ENCODE measurements at regions not wholly inside any gene's neighbourhood (a gene's known extent, or its start where the extent isn't known, plus 50 kb on each side); places are given as distances from the start of the nearest gene placed in this dataset.

DNA sequence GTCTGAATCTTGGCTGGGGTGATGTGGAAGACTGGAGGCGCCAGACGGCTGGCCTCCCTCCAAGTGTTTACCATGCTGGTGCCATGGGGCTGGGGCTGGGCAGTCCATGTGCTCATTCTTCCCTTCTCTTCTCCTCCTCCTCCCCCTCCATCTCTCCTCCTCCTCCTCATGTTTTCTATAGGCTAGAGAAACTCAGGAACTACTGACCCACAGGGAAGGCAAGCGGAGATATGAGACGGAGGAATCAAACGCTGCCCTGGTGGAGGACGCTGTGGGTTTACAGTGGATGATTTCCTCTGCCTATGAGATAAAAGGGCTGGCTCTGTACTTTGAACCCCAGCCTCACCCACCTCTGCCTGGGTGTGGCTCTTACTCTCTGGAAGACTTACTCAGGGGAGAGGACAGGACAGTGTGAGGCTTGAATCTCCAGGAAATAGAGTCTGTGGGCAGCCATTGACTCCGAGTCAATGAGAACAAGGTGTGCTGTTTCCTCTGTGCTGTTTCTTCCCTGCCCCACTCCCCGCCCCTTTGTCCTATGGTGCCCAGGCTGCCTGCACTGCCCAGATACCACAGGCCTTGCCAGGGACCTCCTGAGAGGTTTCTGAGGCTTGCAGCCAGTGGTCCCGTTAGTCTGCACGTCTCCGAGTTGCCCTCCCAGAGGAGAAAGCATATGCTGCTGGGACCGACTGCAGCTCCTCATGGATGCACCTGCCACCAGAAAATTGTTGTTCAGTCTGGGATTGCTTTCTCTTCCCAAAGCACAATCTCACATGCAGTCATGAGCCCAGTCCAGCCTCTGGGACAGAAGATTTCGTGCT, 132.6 kb upstream of the ARHGAP5 start:
- no peak for DNase-seq

GRCh38 chr14:31945074-31945613, 132.0 kb upstream of the ARHGAP5 start:
- DNase-seq: no peak

DNA sequence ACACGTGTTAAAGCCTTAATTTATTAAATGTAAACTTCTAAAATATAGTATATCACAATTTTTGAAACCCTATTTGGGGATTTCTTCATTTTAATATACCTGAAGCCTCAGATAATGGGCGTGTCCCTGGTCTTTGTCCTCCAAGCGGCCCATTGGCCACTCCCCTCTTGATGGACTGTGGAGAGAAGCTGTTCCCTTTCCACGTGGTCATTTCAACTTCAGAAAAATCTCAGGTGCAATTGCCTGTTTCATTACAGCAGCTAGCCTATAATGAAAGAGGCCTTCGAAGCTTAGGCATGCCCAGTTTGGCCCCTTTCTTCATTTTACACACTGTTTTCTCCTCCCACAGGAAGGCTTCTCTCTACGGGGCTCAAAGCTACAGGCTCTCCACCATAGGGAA, 131.4 kb upstream of the ARHGAP5 start:
- DNase-seq: no peak

- DNase-seq: no peak
These were observed 130.0 kb upstream of the ARHGAP5 start for GRCh38 chr14:31947076-31947475.

- no peak for DNase-seq
These were observed 129.2 kb upstream of the ARHGAP5 start for GRCh38 chr14:31947680-31948595.

DNA sequence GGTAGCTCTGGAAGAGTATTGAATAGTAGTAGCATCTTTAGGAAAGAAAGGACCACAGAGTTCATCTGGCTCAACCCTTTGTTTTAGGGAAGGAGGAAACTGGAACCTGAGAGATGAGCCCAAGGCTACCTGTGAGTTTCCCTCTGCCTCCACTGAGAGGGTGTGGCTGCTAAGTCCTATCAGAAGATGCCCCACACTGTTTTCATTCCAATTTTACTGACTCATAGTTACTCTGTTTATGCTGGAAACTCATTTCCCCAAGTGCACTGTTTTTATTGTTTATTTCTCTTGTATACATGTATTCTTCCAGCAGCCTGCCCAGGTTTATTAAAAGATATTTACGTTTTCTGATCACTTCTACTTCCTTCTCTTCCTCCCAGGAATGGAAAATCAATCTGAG, 127.4 kb upstream of the ARHGAP5 start:
- DNase-seq: no peak

DNA sequence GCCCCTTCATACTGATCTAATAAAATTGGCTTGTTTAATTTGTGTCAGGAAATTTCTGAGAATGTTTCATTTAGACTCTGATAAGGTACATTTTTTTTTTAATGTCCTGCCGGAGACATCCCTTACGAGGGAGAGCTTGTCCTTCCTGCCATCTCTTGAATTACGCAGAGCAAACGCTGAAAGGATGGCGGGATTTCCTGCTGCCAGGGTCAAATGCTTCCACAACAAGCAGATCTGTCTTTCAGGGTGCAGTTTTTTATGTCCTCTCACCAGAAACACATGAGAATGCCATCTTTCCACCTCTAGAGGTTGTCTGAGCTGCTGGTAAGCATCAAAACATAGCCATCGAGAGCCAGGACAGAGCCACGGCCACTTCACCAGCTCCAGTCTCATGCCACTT, 126.8 kb upstream of the ARHGAP5 start:
- no peak for DNase-seq

GRCh38 chr14:31950764-31951637, 126.1 kb upstream of the ARHGAP5 start:
- peak; percentile 64 for DNase-seq

- no peak for DNase-seq
These were observed 125.5 kb upstream of the ARHGAP5 start for GRCh38 chr14:31951638-31951964.

GRCh38 chr14:31952573-31952972, 124.5 kb upstream of the ARHGAP5 start:
- no peak for DNase-seq

- no peak for DNase-seq
These were observed 123.9 kb upstream of the ARHGAP5 start for GRCh38 chr14:31953210-31953609.

- DNase-seq: no peak
These were observed 122.1 kb upstream of the ARHGAP5 start for GRCh38 chr14:31954991-31955390.

DNA sequence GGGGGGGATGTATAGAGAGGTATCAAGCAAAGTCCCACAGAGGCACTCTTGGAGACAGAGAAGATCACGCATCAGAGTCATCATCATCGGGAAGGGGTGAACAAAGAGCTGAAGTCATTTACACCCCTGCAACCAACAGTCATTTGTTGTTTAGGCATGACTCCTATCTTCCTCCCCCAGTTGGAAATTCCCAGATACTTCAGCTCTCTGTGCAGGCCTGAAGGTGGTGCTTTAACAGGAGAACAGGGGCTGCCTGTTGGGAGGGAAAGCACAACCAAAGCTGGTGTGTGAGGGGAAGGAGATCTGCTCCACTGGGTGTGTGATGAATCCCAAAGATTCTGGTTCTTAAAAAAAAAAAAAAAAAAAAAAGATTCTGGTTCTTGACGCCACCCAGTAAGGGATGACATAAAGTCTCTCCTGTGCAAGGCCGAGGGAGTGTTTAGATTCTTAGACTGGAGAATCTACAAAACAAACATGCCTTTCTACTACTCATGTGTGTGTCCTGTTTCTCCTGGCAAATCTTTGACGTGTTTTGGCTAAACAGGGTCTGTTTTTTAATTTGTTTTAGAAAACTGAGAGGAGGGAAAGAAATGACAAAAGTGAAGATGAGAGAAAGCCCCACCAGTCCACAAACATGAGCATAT, 121.0 kb upstream of the ARHGAP5 start:
- no peak for DNase-seq

GRCh38 chr14:31957565-31957964, 119.5 kb upstream of the ARHGAP5 start:
- DNase-seq: no peak

GRCh38 chr14:31960039-31960438, 117.1 kb upstream of the ARHGAP5 start:
- DNase-seq: no peak

DNA sequence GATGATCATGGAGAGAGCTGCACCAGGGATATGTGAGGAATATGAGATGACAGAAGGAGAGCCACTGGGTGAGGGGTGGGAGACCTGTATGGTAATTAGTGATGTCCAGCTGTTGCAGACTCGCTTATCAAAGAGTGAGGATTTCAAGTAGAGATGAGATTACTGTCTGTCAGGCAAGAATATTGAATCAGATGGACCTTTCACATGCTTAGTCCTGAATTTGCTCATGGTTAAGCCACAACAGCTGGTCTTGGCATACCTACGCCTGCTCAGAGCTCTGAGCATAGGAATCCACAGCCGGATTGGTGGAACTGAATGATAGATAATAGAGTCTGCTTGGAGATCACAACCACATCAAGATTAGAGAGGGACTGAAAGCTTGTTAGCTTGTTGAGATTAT, 115.2 kb upstream of the ARHGAP5 start:
- no peak for DNase-seq

- no peak for DNase-seq
These were observed 114.2 kb upstream of the ARHGAP5 start for GRCh38 chr14:31962920-31963319.

DNA sequence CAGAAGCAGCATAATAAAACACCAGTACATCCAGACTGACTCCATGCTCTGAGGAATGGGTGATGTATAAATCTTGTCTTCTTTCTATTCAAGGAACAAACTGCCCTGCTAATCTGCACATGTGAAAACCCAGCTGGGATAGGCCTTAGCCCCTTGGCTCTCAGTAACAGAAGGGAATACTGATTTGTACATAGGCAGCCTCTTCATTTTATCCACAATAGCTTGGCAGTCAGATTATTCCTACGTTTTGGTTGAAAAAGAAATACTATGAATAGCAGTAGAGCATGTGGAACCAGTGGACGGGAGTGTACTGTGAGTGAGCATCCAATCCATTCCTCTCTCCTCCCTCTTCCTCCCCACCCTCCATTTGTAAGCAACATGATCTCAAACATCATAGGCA, 113.5 kb upstream of the ARHGAP5 start:
- no peak for DNase-seq

DNA sequence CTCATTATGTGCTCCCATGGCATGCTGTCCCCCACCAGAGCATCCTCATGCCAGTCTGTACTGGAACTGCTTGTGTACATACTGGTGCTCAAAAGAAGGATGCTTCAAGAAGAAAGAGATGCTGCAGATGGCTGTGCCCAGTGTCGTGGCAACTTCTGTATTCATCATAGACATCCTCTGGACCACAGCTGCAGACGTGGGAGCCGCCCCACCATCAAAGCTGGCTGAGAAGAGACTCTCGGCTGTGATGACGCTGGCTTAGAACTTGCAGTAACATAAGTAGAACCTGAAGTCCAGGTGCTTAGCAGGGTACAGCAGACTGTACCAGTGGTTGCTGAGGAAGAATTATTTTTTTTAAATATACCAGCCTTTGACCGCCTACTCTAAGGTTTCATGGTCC, 112.6 kb upstream of the ARHGAP5 start:
- DNase-seq: no peak

DNA sequence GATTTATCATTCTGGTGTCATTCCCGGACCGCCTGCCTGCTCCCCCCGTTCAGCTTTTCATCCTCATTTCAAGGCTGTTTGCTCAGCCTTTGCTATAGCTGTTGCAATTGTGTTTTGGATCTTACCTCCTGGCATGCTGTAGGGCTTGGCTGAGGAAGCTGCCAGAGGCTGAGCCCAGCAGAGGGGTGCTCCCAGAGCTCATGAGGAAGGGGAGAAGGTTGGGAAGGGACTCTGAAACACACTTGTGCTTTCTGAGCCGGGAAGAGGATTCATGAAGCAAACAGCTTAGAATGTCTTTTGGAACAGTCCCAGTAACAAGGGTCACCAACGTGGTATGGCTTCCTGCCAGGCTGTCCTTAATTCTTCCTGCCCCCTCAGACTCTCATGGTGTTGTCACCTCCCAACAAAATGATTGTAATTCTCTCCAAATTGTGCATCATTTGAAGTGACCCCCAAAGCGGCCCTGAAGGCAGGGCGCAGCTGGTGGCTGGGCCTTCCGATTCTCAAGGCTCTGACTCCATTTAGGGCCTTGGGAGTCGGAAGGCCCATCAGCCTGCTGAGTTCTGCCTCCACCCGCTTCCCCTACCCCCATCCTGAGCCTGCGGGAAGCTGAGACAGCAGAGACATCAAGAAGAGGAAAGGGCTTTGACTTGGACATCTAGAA, 111.9 kb upstream of the ARHGAP5 start:
- DNase-seq: no peak

DNA sequence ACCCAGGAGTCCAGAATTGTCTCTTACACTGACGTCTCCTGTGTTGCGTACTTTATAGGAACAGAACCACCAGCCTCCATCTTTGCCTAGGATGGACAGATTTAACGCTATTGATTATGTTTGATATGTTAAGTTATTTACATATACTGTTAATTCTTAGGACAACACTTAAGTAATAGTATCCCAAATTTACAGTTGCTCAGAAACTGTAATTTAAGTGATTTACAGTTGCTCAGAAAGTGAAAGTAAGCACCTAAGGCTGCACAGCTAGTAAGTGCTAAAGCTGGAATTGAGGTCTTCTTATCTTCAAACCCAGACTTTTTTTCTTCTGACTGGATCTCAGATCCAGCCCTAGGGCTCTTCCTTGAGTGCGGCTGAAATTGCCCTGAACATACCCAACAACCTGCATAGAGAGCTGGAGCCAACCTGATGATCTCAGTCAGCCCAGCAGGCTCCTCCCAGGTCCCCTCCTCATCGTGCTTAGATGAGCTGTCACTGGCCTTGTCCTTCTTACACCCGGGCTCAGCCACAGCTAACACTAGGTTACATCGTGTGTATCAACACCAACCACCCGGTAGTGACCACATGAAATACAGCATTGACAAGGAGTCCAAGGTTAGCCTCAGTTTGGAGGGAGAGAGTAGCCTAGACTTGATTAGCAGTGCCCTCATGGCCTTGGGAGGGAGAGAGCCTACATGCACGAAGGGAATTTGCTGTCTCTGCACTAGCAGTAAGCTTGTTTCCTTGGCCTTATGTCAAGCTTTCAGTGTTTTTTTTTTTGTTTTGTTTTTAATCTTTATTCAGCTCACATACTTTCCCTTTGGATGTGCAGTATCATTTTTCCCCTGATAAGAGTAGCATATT, 111.1 kb upstream of the ARHGAP5 start:
- DNase-seq: no peak

Data from DMS79 (cell line).